M059J (cell line): ENCODE measurements at regions not wholly inside any gene's neighbourhood (a gene's known extent, or its start where the extent isn't known, plus 50 kb on each side); places are given as distances from the start of the nearest gene placed in this dataset.
A peak's percentile ranks its signal among the peaks of the same experiment; 100 is the strongest.

Experiments
- DNase-seq: peaks from one replicate; pipeline ENCODE4 v3.0.0-alpha.2; 2012; ENCODE audit warnings: low read depth

DNA sequence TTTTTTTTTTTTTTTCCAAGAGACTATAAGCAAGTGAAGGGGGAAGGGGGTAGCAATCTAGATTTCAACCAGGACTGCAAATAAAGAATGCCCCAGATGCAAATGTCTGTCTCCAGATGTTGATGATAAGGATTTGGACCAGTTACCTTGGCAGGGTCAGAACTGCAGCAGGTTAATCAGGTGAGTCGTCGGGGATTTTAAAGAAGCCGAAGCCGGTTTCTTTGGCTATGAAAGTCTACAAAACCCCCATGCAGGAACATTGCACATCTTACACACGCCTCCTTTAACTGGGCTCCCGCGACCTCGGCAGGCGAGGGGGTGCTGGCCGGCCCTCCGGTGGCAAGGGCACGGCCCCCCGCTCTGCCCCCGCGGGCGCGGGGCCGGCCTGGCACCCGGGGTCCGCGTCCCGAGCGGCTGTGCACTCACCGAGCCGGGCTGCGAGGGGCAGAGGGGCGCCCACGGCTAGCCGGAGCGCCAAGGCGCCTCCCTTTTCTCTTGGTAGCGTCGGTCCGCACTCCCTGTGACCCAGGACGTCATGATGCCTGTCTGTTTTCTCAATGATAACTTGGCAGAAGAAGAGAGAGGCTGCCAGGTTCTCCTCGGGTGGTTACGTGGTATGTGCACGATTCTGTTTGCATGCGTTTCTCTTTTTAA, 366.3 kb upstream of the ESRRG start:
- DNase-seq, result peak; percentile 4

DNA sequence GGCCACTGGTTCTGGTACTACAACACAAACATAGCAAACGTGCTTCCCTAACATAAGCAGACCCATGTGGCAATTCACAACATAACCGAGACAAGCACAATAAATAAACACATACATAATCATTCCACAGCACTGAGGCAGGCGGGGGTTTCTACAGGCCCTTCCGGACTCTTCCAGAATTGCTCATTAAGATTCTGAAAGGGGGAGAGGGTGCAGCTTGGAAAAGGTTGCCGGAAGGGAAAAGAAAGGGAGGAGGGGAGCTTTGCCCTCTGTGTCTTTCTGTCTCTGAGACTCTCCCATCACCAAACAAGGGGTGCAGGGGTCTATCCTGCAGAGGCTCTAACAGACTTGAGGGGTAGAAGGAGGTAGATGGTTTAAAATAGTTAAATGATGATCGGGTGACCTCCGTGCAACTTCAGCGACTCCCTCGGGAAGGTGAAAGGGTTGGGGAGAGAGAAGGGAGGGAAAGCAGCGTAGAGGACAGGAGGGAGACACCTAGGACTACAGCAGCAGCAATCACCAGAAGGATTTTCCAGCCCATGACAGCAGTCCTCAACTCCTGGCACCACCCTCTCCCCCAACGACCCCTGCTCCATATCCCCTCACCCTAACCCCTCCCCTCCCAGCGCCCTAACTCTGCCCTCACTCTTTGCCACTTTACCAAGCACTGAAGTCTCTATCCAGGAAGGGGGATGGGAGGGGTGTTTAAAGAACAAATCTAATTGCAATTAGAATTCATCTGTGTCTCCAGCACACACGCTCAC, 365.5 kb upstream of the ESRRG start:
- DNase-seq, result no peak

DNA sequence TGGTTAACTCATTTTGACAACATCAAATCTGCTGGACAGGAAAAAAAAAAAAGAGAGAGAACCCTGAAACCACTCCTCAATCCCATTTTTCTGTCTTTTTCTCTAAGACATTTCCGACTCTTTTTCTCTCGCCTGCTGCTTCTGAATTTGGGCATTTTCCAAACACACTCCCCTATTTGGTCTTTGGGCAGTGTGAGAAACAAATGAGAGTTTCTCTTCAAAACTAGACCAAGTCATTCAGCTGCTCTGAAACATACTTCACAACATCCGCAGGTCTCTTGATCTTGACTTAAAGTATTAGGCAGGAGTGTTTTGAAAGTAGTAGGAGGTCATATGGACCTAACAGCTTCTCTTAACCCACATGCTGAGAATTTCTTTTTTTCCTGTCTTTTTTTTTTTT, 364.8 kb upstream of the ESRRG start:
- DNase-seq, result no peak

DNA sequence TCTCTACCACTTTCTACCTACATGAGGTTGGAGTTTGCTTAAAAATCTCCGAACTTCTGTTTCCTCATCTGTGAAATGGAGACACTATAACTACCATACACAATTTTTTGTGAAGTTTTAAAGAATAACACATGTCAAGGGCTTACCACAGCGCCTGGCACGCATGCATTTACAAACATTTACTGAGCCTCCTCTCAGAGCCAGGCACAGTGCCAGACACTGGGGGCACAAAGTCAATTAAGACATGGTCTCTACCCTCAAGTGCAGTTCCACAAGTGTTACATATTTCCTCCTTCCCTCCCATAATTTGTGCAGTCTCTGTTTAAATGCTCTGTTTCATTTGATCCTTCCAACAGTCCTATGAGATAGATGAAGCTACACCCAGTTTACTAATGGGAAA, 356.4 kb upstream of the ESRRG start:
- DNase-seq, result no peak

DNA sequence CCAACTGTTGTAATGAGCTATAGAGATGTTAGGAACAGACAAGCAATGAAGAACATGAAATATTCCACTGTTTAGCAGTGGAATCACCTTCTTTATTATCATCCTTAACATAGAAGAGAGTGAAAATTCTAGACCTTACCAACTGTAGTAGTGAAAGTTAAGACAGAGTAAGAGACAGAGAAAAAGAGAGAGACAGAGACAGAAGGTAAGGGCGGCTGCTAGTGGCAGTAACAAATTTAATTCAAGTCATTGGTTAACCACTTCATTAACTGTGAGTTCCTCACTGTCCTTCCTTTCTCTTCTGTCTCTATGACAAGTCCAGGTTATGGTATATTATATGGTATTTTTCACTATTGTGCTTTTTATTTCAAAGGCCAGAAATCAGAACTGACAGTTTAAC, 355.7 kb upstream of the ESRRG start:
- DNase-seq, result no peak

DNA sequence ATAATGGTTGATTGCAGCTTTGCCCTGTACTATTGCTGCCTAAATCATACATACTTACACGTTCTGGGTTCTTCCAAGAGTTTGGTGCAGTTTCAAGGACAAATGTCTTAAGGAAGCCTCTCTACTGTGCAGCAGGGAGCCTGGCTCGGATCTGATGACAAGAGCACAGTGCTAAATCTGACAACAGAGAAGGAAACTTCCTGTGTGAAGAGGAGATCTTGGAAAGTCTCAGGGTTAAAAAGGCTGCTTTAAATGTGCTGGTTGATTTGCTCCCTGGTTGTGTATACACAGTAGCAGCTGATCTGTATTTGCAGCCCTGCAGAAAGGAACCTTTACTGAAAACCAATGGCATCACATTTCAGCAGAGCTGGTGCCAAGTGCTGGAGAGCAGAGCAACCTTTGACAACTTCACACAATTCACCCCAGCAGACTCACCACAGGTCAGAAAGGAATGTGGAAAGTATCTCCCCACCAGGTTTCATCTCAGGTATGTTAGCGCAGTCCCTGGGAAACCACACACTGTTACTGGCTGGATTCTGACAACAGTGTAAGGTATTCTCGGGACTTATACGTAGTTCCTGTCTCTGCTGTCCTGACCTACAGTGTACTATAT, 355.0 kb upstream of the ESRRG start:
- DNase-seq, result no peak

DNA sequence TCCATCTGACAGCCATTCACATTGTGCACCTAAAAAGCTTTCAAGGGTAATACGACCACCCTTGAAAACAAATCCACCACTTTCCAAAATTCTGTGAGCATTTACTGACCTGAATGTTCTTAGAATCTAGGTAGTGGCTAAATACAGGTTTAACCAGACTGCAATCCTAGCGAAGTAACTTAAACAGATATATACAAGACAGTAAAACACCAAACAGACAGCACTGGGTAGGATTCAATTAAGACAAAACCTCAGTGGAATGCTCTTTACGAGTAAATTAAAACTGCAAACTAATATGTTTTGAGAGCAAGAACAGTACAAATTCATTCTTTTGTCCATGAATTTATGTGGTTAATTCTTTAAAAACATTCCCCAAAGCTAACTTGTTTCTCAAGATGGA, 354.2 kb upstream of the ESRRG start:
- DNase-seq, result no peak

DNA sequence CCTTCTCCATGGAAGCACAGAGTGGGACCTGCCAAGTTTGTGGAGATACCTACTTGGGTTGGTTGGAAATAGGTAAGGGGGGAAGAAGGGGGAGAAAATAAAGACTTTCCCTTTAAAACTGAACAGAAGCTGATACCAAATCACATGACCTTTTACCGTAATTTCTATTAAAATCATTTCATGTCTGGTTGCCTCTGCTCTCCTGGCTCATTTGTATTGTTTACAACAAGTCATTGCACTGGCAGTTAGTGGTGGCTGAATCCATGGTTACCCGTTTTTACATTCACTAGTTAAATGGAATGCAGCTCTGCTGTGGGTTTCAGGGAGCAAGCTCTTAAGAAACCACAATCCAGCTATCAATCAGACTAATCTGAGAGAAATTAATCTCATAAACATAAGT, 353.7 kb upstream of the ESRRG start:
- DNase-seq, result peak; percentile 28

DNA sequence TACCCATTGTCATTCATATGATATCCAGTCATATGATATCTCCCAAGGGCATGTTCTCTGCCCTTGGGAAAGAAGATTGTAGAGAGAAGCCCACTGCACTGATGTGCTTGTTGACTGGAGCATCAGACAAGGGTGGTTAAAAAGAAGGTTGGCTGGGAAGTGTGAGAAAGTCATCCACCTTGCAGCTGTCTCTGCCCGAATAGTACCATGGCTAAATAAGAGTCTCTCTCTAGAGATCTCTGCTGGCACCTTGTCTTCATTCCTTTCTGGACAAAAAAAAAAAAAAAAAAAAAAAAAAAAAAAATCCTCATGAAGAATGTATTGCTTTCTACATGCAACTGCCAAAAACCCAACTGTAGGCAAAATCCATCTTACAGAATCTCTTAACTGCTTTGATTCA, 349.7 kb upstream of the ESRRG start:
- no peak for DNase-seq

DNA sequence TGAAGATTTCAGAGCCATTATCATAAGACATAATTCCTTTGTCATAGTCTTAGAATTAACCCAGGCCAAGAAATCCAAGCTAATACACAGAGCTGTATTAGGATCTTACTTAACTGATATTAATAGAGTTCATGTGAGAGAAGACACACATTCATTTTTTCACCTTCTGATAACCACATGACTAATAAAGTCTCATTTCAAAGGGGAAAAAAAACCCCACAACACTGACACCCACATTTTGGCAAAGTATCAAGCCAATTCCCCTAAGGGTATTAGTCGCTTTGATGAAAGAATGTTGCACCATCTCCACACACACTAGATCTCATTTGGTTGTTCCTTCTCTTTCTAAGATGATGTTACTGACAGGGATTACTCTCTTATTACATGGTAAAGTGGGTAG, 344.4 kb upstream of the ESRRG start:
- no peak for DNase-seq

DNA sequence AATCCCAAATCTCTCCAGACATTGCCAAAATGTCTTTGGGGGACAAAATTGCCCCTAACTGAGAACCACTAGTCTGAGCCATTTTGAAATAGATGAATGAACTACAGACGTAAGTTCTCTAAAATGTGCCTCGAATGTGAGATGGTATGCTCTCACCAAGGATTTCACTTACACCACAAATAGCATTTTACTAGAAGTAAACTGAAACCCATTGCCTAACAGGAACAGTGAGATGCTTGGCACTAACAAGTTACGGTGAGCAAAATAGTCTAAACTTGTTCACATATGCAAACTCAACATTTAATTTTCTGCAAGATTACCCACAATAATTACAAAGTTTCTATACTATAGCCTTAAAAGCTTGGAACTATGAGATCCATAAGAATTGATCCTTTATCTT, 343.6 kb upstream of the ESRRG start:
- DNase-seq, result no peak

DNA sequence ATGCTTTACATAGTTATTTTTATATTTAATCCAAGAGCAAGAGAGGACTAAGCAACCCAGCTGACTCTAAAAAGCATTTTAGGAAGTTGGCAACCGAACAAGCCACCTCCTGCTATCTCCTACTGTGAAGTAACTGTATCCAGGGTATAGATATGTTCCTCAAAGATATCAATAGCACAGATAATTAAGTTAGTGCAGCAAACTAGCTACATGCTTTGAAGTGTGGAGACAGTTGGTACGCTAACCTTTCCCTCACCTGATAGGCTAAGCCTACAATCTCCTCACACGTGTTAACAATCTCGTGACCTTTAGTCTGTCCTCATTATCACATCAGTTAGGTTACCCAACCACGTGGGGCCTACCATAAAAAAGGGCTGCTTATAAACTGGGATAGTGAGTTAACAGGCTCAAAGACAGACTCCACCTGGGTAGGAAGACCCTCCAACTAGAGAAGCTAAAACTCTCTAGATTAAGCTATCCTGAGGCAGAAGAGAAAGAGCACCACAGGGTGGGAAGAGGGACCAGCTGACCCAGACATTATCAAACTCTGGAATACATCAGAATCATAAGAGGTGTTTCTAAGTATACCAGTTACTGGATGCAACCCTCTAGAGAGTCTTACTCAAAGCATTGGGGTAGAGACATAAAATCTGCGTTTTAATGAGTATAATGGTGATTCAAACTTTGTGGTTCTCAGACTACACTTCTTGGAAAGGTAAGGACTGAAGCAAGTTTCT, 340.1 kb upstream of the ESRRG start:
- DNase-seq, result no peak

DNA sequence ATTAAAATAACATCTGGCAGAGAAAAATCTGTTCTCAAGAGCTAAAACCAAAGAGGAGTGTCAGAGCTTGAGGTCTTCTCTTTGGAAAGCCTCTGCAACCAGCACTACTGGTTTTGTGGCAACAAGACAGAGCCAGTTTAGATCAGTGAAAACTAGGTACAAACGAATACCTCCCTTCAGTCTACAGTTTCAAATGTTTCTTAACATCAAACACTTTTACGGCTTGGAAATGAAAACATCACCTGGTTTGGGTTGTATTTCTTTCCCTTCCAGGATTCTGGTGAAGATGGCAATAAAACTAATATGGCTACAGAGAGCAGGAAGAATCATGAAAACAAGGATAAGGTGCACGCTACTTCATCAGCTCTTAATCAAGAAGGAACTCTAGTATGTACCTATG, 339.4 kb upstream of the ESRRG start:
- no peak for DNase-seq

DNA sequence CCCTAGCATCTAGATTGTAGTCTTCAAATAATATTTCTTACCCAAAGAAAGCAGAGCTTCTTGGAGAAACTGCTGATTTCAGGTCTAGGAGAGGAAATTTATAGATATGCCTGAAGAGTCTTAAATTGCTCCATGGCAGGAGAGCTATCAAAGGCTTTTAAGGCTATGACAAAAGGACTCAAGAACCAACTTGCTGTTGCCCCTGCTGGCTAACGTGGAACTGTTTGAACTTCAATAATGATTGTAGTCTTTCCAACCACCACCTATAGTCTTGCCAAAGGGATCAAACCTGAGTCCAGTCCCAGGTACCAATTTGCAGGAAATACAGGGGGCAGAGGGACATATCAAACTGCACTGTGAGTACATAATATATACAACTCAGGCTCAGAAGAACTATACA, 336.2 kb upstream of the ESRRG start:
- DNase-seq, result no peak

DNA sequence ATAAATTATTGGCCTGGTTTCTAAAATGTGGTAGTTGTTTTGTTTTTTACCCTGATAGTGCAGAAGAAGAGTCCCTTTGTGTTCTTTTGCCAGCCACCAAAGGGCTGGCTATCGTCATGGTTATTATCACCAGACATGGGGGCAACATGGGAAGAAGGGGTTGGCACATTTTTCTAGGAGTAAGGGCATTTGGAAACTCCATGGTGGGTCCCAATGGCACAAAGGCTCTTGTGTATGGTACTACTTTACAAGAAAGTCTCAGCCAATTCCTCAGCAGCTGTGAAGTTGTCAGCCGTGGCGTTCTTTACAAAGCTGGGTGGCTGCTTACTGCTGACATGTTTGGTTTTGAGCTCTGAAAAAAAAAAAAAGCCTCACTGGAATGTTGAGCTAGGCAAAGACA, 330.4 kb upstream of the ESRRG start:
- DNase-seq, result no peak

DNA sequence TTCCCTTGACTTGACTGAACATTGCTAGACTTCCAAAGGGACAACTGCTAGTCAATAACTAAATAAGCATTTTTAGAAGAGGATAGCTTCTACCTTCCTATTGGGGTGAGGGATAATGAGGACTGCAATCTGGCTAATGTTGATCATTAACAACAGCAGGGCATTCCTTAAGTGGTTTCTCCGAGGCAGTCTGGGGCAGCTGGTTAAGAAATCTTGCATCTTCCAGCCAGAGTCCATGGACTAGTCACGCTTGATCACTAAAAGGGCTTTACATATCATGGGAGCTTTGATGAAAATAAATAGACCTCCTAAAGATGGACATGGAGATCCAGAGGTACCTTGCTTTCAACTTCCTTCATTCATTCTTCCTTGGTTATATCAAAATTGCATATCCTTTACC, 329.4 kb upstream of the ESRRG start:
- no peak for DNase-seq

DNA sequence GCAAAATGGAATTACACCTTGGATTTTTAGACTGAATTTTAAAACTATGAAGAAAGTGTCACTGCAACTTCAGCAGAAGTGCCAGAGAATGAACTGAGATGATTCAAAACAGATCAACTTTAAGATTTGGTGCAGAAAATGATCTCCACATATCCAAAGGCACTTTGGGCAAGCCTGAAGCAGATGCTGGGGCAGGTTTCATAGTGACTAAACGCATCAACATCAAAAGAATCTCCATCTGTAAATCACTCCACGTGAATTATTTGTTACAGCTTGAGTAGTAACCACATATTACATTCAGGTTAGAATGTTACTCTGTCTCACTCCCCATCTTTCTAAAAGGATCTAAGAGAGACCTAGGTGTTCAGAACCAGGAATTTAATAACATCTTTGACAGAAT, 329.0 kb upstream of the ESRRG start:
- no peak for DNase-seq

DNA sequence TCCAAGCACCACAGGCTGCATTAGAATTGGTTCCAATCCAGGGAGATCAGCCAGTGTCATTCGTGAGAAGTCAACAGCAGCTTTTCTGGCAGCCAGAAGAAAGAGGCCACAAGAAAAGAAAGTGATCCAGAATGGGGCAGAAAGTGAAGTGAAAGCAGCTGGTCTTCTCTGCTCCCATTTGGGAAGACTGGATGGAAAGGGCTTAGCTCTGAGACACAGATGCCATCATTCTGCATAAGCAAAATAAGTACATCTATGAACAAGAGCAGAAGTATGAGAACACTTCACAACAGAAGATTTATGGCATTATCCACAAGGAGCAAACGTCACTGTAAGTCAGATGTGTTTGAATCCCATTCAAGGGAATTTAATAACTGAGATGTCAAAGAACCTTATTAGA, 326.5 kb upstream of the ESRRG start:
- DNase-seq, result no peak

DNA sequence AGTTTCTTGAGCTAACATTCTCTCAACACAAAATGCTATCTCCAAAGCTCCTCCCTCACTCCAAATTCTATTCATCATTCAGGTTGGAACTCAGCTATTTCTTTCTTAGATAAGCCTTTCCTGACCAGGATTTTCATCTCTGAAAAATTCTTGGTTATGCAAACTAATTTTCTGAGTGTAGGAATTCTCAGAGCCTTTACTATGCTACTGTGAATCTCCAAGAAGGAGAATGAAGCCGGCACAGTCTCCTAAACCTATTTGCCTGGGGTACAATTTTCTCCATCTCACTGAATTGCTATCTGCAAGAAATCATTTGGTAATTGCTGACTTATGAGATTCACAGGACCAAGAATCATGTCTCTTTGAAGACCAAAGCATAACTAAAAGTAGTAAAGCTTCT, 325.9 kb upstream of the ESRRG start:
- no peak for DNase-seq

DNA sequence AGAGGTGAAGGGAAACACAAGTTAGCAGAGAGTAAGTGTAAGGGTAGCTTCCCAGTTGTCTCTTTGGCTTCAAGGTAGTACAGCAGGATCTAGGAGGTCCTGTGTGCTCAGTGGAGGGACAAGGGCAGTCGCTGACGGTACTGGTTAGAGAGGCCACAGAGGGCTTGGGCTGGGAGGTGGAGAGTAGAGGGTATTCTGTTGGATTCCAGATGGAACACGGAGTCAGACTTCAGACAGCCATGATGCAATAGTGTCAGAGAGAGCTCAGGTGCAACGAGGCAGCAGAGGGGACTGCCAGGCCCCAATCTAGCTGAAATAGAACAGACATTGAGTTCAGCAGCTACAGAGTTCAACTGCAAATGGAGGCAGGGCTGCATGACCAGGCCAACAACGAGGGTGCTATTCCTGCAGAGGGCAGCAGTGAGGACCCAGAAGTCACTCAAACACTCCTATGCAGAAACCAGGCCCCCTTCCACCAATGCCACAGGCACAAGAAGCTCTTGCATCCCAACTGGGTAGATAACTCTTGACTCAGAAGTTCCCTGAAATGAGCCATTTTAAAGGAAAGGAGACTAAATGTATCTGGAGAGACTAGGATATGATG, 325.0 kb upstream of the ESRRG start:
- DNase-seq, result no peak

DNA sequence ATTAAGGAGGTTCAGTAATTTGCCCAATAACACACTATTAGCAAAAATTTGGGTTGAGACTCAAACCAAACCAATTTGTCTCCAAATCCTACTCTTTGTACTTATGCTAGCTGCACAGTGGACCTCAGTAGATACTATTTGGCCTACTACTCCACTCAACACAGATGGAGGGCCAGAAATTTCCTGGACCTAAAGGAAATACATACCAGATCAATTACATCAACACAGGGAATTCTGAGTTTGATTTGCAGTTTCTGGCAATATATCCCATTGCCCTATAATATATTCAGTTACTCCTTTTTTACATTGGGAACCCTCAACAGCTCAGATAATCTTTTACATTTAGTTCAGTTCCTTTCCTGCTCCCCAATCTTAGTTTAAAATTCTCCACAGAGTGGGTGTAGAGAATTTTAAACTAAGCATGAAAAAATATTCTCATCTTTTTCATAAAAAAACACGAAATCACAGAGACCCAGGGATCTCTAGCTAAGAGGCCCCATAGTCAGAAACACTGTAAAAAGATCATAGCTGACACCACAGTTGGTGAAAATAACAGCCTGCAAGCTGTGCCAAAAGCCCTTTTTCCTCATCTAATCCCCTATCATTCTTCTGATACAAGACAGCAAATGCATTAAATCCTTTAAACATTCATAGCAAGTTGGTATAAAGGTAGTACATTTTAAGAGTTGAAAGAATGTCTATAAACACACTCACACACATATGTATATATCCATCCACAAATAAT, 317.7 kb upstream of the ESRRG start:
- DNase-seq, result no peak

DNA sequence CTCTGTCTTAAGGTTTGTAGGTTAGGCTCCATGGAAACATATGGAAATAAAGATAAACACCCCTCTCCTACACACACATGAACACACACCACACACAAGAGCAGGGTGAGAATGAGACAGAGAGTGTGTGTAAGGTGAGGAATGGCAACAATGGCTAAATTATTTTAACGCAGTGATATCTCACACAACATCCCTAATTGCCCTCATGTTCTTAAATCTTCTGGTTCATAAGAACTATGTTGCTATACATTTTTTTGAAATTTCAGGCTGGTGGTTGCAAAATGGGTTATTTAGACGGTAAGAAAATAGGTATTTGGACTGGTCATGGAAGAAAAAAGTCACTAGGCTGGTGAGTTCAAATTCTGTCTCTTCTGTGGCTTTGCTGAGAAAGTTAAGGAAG, 316.7 kb upstream of the ESRRG start:
- no peak for DNase-seq
